OCI-LY7 (cell line): ENCODE measurements at regions not wholly inside any gene's neighbourhood (a gene's known extent, or its start where the extent isn't known, plus 50 kb on each side); places are given as distances from the start of the nearest gene placed in this dataset.

Experiments used
- BruUV-seq: library from RNA; stranded (reverse); fragments of 400-500 nt; replicated peaks from 2 replicates; lab custom pipeline; 2021; lab: Mats Ljungman, UMichigan
- CTCF ChIA-PET: fragments of 300-600 bp; sonication (Branson Sonifier 250); formaldehyde crosslinking; loops from one replicate; lab custom pipeline; 2022; ENCODE audit warnings: antibody characterized with exemption; ENCODE audit not compliant: unreplicated experiment; lab: Charles Lee
- POLR2A ChIA-PET: fragments of 300-600 bp; sonication (Branson Sonifier 250); formaldehyde crosslinking; loops from one replicate; lab custom pipeline; 2022; ENCODE audit warnings: antibody characterized with exemption; lab: Charles Lee
- DNase-seq: peaks from one replicate; pipeline ENCODE4 v3.0.0-alpha.2; 2015; ENCODE audit warnings: low spot score
- H2AFZ ChIP-seq: fragments of 200-600 bp; sonication (generic), shearing (Covaris generic); 2 replicates; pipeline ENCODE4 v1.6.1; 2014; ENCODE audit warnings: mild to moderate bottlenecking, antibody characterized with exemption, low read length, moderate library complexity
- H3K27ac ChIP-seq: fragments of 200-600 bp; sonication (generic); 2 replicates; pipeline ENCODE4 v1.5.1; 2014; ENCODE audit warnings: mixed run types, low read depth, mild to moderate bottlenecking, moderate library complexity, low read length, inconsistent platforms; ENCODE audit not compliant: poor library complexity, severe bottlenecking
- H3K36me3 ChIP-seq: fragments of 200-600 bp; sonication (generic); 2 replicates; pipeline ENCODE4 v1.6.1; 2014; ENCODE audit warnings: mild to moderate bottlenecking, antibody characterized with exemption, low read length, moderate library complexity, mixed read lengths; ENCODE audit not compliant: insufficient read depth
- H3K4me1 ChIP-seq: fragments of 200-600 bp; sonication (generic); 2 replicates; pipeline ENCODE4 v1.5.1; 2014; ENCODE audit warnings: mild to moderate bottlenecking, low read length; ENCODE audit not compliant: insufficient read depth, poor library complexity, severe bottlenecking
- H3K4me2 ChIP-seq: fragments of 200-600 bp; sonication (generic); 2 replicates; pipeline ENCODE4 v1.6.1; 2014; ENCODE audit warnings: mild to moderate bottlenecking, low read length
- H3K4me3 ChIP-seq: fragments of 200-600 bp; sonication (generic); 2 replicates; pipeline ENCODE4 v1.5.1; 2014; ENCODE audit warnings: mild to moderate bottlenecking, low read depth, low read length; ENCODE audit not compliant: poor library complexity, severe bottlenecking
- H3K79me2 ChIP-seq: fragments of 200-600 bp; sonication (generic); 2 replicates; pipeline ENCODE4 v1.6.1; 2016; ENCODE audit warnings: low read depth, mild to moderate bottlenecking, low read length, moderate library complexity, mixed read lengths; ENCODE audit not compliant: insufficient read depth
- H3K9me2 ChIP-seq: fragments of 200-600 bp; sonication (generic); 2 replicates; pipeline ENCODE4 v1.6.1; 2016; ENCODE audit warnings: mild to moderate bottlenecking, low read length, mixed read lengths; ENCODE audit not compliant: insufficient read depth
- H3K9me3 ChIP-seq: fragments of 200-600 bp; sonication (generic); 2 replicates; pipeline ENCODE4 v1.6.1; 2014; ENCODE audit warnings: mild to moderate bottlenecking, mixed run types, low read length, mixed read lengths
- H4K20me1 ChIP-seq: fragments of 200-600 bp; sonication (generic); 2 replicates; pipeline ENCODE4 v1.6.1; 2014; ENCODE audit warnings: mild to moderate bottlenecking, antibody characterized with exemption, low read length, moderate library complexity, mixed read lengths; ENCODE audit not compliant: insufficient read depth
- CTCF ChIP-seq: fragments of 200-600 bp; sonication (generic); conservative IDR thresholded peaks from 2 replicates; pipeline ENCODE4 v1.5.1; 2014; ENCODE audit warnings: mild to moderate bottlenecking, antibody characterized with exemption, low read length, moderate library complexity, mixed read lengths
- EZH2phosphoT487 ChIP-seq: fragments of 200-600 bp; sonication (generic); IDR thresholded peaks from 2 replicates; pipeline ENCODE4 v1.6.1; 2018; ENCODE audit warnings: low read depth, borderline replicate concordance, mild to moderate bottlenecking, mixed run types, antibody characterized with exemption, low read length, moderate library complexity, mixed read lengths
- intact Hi-C: fragments of 100-400 bp; cut with micrococcal nuclease; formaldehyde crosslinking; loops from one replicate; pipeline ENCODE4 v1.10.0; 2022; ENCODE audit not compliant: unreplicated experiment

GRCh38 chr5:2677689-2678088 lies 73.8 kb downstream of the IRX2 start:
- POLR2A ChIA-PET = no interaction called here
- intact Hi-C loops = no loop called here
- TF ChIP-seq EZH2phosphoT487 (no peak), CTCF (no peak)
- Histone ChIP-seq H3K9me3 (no peaks in the 10 kb centered on the region), H3K4me1 (no peaks in the 10 kb centered on the region), H4K20me1 (no peaks in the 10 kb centered on the region), H3K4me3 (no peak overlapping the region), H3K36me3 (no peaks in the 10 kb centered on the region), H3K4me2 (no peak overlapping the region), H3K27ac (no peak overlapping the region), H2AFZ (no peak overlapping the region), H3K9me2 (no peaks in the 10 kb centered on the region), H3K79me2 (no peaks in the 10 kb centered on the region)
- BruUV-seq = no TSS peak
- no peak for DNase-seq
- CTCF ChIA-PET = no interaction called here

- H3K79me2 ChIP-seq = no peaks in the 10 kb centered on the region
- no TSS peak for BruUV-seq
- no peaks in the 10 kb centered on the region for H4K20me1 ChIP-seq
- no peaks in the 10 kb centered on the region for H3K36me3 ChIP-seq
- no peak overlapping the region for H3K4me2 ChIP-seq
- no peaks in the 10 kb centered on the region for H3K4me1 ChIP-seq
- H2AFZ ChIP-seq = no peak overlapping the region
- ChIA-PET CTCF (no interaction called here), POLR2A (interaction anchor here (0.9 kb wide), 1 partner anchor 71 kb away, joined by 4 read pairs; no protein-coding TSS in a partner anchor)
- TF ChIP-seq CTCF (no peak), EZH2phosphoT487 (no peak)
- DNase-seq = no peak
- H3K9me3 ChIP-seq = no peaks in the 10 kb centered on the region
- no peak overlapping the region for H3K4me3 ChIP-seq
- no peaks in the 10 kb centered on the region for H3K9me2 ChIP-seq
- H3K27ac ChIP-seq = no peak overlapping the region
- intact Hi-C loops = no loop called here
These were observed 75.9 kb downstream of the IRX2 start for GRCh38 chr5:2675548-2675947.

DNA sequence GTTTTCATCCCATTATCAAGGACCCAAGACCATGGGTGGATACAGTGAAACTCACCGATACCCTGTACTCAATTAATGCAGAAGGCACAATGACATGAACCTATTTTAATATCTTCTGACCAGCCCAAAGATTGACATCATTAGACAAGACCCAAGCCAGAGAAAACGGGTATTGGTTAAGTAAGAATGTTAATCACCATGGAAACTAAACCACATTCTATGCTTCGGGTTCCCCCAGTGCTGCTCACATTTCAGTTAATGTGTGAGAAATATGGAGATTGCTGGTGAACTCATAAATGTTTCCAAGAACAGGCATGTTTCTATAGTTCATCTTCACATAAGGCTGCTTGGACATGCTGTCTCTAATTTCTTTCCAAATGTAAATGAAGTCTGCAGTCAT lies 77.0 kb downstream of the IRX2 start:
- Histone ChIP-seq H3K9me2 (no peaks in the 10 kb centered on the region), H4K20me1 (no peaks in the 10 kb centered on the region), H3K4me3 (no peak overlapping the region), H2AFZ (no peak overlapping the region), H3K79me2 (no peaks in the 10 kb centered on the region), H3K4me1 (no peaks in the 10 kb centered on the region), H3K4me2 (no peak overlapping the region), H3K36me3 (no peaks in the 10 kb centered on the region), H3K27ac (no peak overlapping the region), H3K9me3 (no peaks in the 10 kb centered on the region)
- BruUV-seq = no TSS peak
- no peak for DNase-seq
- CTCF ChIA-PET = no interaction called here
- TF ChIP-seq EZH2phosphoT487 = no peak
- TF ChIP-seq CTCF = no peak
- POLR2A ChIA-PET = no interaction called here
- intact Hi-C loops = no loop called here
